Vagina (tissue), 2 donors: ENCODE measurements at regions not wholly inside any gene's neighbourhood (a gene's known extent, or its start where the extent isn't known, plus 50 kb on each side); places are given as distances from the start of the nearest gene placed in this dataset.

Experiments
- CTCF ChIP-seq, 3 experiments: fragments of 450-650 bp in 2 of 3; fragments of 200-600 bp in 1 of 3; sonication (generic) in 1 of 3; IDR thresholded peaks; one replicate each; pipeline ENCODE4 v1.5.1; 2017 to 2019; ENCODE audit warnings: antibody characterized with exemption in 3 of 3, mild to moderate bottlenecking in 2 of 3, moderate library complexity in 2 of 3
- POLR2A ChIP-seq, 2 donors: fragments of 450-650 bp; IDR thresholded peaks; one replicate each; pipeline ENCODE4 v1.6.1; 2017; ENCODE audit warnings: antibody characterized with exemption in 2 of 2, mild to moderate bottlenecking in 2 of 2, moderate library complexity in 2 of 2
- POLR2AphosphoS5 ChIP-seq, 2 donors: sonication (generic); formaldehyde crosslinking; IDR thresholded peaks; one replicate each; pipeline ENCODE4 v1.9.0; 2017; ENCODE audit warnings: antibody characterized with exemption in 2 of 2, mild to moderate bottlenecking in 2 of 2, low read depth in 1 of 2; ENCODE audit not compliant: insufficient read depth in 1 of 2

DNA sequence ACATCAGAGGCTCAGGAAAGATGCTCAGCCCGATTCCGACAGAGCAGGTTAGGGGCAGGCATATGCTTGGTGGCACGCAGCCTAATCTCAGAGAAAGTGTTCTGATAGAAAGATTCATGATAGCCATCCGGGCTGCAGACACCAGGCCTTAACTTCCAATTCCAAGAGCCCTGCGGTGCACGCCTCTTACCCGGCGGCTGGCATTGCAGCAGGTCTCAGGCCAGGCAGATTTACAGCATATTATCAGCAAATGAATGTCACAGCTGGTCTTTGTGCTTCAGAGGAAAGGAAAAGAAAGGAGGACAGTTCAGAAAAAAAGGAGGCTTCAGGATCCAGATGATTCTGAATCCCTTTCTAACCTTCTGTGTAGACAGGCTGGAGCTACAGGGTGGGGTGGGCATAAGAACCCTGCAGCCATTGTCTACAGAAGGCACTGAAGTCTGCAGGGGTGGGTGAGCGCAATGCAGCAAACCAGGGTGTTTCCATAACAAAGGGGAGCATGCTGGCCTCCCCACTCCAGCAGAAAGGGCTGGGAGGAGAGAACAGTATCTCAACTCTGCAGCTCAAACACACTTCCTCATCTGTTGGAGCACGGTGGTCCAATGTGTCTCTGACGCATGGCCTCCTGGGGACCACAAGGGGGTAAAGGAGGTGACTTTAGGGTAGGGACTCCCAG is 277.4 kb upstream of the XYLT1 start:
- TF ChIP-seq CTCF (IDR thresholded peaks at IDR 0.05) = no peak
- no peak for TF ChIP-seq POLR2A (IDR thresholded peaks at IDR 0.05)
- TF ChIP-seq POLR2AphosphoS5 (IDR thresholded peaks at IDR 0.05; ENCODE audit: insufficient read depth in 1 of 2, low read depth in 1 of 2) = no peak
